Activated CD8-positive, alpha-beta T cell treated with anti-CD3 and anti-CD28 coated beads for 36 hours (primary cell): ENCODE measurements at regions not wholly inside any gene's neighbourhood (a gene's known extent, or its start where the extent isn't known, plus 50 kb on each side); places are given as distances from the start of the nearest gene placed in this dataset.

Experiments used
- ATAC-seq: fragments of 200-7000 bp; cut with Tn5 transposase; one replicate; pipeline ENCODE4 v1.10.0; 2021; ENCODE audit warnings: mild to moderate bottlenecking, moderate library complexity
- CTCF ChIA-PET: fragments of 350-600 bp; sonication (Branson Sonifier 250); formaldehyde crosslinking; loops from one replicate; lab custom pipeline; 2021; ENCODE audit warnings: antibody characterized with exemption; lab: Charles Lee
- POLR2A ChIA-PET: fragments of 350-600 bp; sonication (Branson Sonifier 250); formaldehyde crosslinking; loops from one replicate; lab custom pipeline; 2021; ENCODE audit warnings: antibody characterized with exemption; lab: Charles Lee
- DNase-seq: peaks from one replicate; pipeline ENCODE4 v3.0.0-alpha.2; 2020
- H3K27ac Mint-ChIP-seq: one replicate; pipeline ENCODE4 v1.8.0; 2021; ENCODE audit warnings: mild to moderate bottlenecking, mixed read lengths
- H3K27me3 Mint-ChIP-seq: one replicate; pipeline ENCODE4 v1.8.0; 2021; ENCODE audit warnings: mixed read lengths
- H3K36me3 Mint-ChIP-seq: one replicate; pipeline ENCODE4 v1.8.0; 2021; ENCODE audit warnings: low read depth, mixed read lengths
- H3K4me1 Mint-ChIP-seq: one replicate; pipeline ENCODE4 v1.8.0; 2021; ENCODE audit warnings: low read depth, mixed read lengths
- H3K4me3 Mint-ChIP-seq: one replicate; pipeline ENCODE4 v1.8.0; 2021; ENCODE audit warnings: mild to moderate bottlenecking, moderate library complexity, mixed read lengths
- H3K9me3 Mint-ChIP-seq: one replicate; pipeline ENCODE4 v1.8.0; 2021; ENCODE audit warnings: mixed read lengths
- CTCF ChIP-seq: fragments of 200-600 bp; IDR thresholded peaks from one replicate; pipeline ENCODE4 v1.8.0; 2022; ENCODE audit warnings: antibody characterized with exemption, mild to moderate bottlenecking
- intact Hi-C: fragments of 100-400 bp; cut with micrococcal nuclease; formaldehyde crosslinking; loops from one replicate; pipeline ENCODE4 v1.10.0; 2022

GRCh38 chr5:114055318-114056184 lies 306.3 kb upstream of the KCNN2 start:
- peaks cover 43% of the 10 kb centered on the region for H3K27me3 Mint-ChIP-seq
- DNase-seq (no peak), ATAC-seq (no peak)
- intact Hi-C loops, result no loop called here
- ChIA-PET CTCF (no interaction called here), POLR2A (no interaction called here)
- no peak for TF ChIP-seq CTCF
- no peaks in the 10 kb centered on the region for H3K36me3 Mint-ChIP-seq
- H3K27ac Mint-ChIP-seq, result no peak overlapping the region
- H3K4me1 Mint-ChIP-seq, result no peaks in the 10 kb centered on the region
- H3K4me3 Mint-ChIP-seq, result no peak overlapping the region
- H3K9me3 Mint-ChIP-seq, result no peaks in the 10 kb centered on the region

- ATAC-seq, result no peak
- TF ChIP-seq CTCF, result no peak
- peaks cover 43% of the 10 kb centered on the region for H3K27me3 Mint-ChIP-seq
- H3K4me3 Mint-ChIP-seq, result no peak overlapping the region
- no peak overlapping the region for H3K27ac Mint-ChIP-seq
- ChIA-PET POLR2A (no interaction called here), CTCF (no interaction called here)
- H3K9me3 Mint-ChIP-seq, result no peaks in the 10 kb centered on the region
- no peaks in the 10 kb centered on the region for H3K36me3 Mint-ChIP-seq
- no peak for DNase-seq
- H3K4me1 Mint-ChIP-seq, result no peaks in the 10 kb centered on the region
- intact Hi-C loops, result no loop called here
Observed at GRCh38 chr5:114056185-114056538, 305.7 kb upstream of the KCNN2 start.

- ChIA-PET CTCF (no interaction called here), POLR2A (no interaction called here)
- no peak for ATAC-seq
- intact Hi-C loops, result no loop called here
- Mint-ChIP-seq H3K4me3 (no peak overlapping the region), H3K9me3 (no peaks in the 10 kb centered on the region), H3K4me1 (no peaks in the 10 kb centered on the region), H3K27me3 (peaks cover 23% of the 10 kb centered on the region), H3K36me3 (no peaks in the 10 kb centered on the region), H3K27ac (no peak overlapping the region)
- no peak for TF ChIP-seq CTCF
- no peak for DNase-seq
Observed at GRCh38 chr5:114060866-114061265, 301.0 kb upstream of the KCNN2 start.

GRCh38 chr5:114062932-114063867 lies 298.7 kb upstream of the KCNN2 start:
- Mint-ChIP-seq H3K36me3 (no peaks in the 10 kb centered on the region), H3K4me1 (no peaks in the 10 kb centered on the region)
- POLR2A ChIA-PET, result interaction anchor here (0.6 kb wide), 1 partner anchor 14 kb away, joined by 3 read pairs; no protein-coding TSS in a partner anchor

More at GRCh38 chr5:114062932-114063867, 298.7 kb upstream of the KCNN2 start:
- DNase-seq (no peak), ATAC-seq (no peak)
- no peaks in the 10 kb centered on the region for H3K9me3 Mint-ChIP-seq
- intact Hi-C loops, result no loop called here
- peaks cover 5% of the 10 kb centered on the region for H3K27me3 Mint-ChIP-seq
- TF ChIP-seq CTCF, result no peak
- CTCF ChIA-PET, result no interaction called here
- no peak overlapping the region for H3K4me3 Mint-ChIP-seq
- H3K27ac Mint-ChIP-seq, result no peak overlapping the region
